Esophagus mucosa (tissue), 1 donor: ENCODE measurements at regions not wholly inside any gene's neighbourhood (a gene's known extent, or its start where the extent isn't known, plus 50 kb on each side); places are given as distances from the start of the nearest gene placed in this dataset.
A peak's percentile ranks its signal among the peaks of the same experiment; 100 is the strongest.
"Not testable (repeated sequence)": the region's sequence is repeated elsewhere in the genome, so short reads cannot be mapped to it uniquely, and the experiment has no call there.

Experiments used
- ATAC-seq: fragments of 200-7000 bp; cut with Tn5 transposase; one replicate; pipeline ENCODE4 v1.9.1; 2020
- donor health status: DM: yes; HTN: yes; CAD: no.

GRCh38 chr6:85802162-85802561 is 159.5 kb upstream of the SYNCRIP start:
- no peak for ATAC-seq

GRCh38 chr6:85798931-85799652 is 156.4 kb upstream of the SYNCRIP start:
- peak; percentile 92 for ATAC-seq

- no peak for ATAC-seq
These were observed 155.3 kb upstream of the SYNCRIP start for GRCh38 chr6:85797993-85798392.

GRCh38 chr6:85795945-85796344 is 153.3 kb upstream of the SYNCRIP start:
- ATAC-seq, result no peak

GRCh38 chr6:85792254-85792653 is 149.6 kb upstream of the SYNCRIP start:
- ATAC-seq, result peak; percentile 81

- no peak for ATAC-seq
These were observed 133.2 kb upstream of the SYNCRIP start for GRCh38 chr6:85775883-85776282.

- ATAC-seq, result no peak
These were observed 130.0 kb upstream of the SYNCRIP start for GRCh38 chr6:85772641-85773040.

GRCh38 chr6:85771925-85772430 is 129.3 kb upstream of the SYNCRIP start:
- ATAC-seq, result no peak

- ATAC-seq, result no peak
These were observed 128.8 kb upstream of the SYNCRIP start for GRCh38 chr6:85771455-85771854.

GRCh38 chr6:85764844-85765243 is 122.2 kb upstream of the SYNCRIP start:
- no peak for ATAC-seq

- no peak for ATAC-seq
These were observed 114.3 kb upstream of the SYNCRIP start for GRCh38 chr6:85756982-85757381.

GRCh38 chr6:85754894-85755293 is 112.2 kb upstream of the SYNCRIP start:
- no peak for ATAC-seq

GRCh38 chr6:85752602-85753001 is 109.9 kb upstream of the SYNCRIP start:
- ATAC-seq, result no peak

- ATAC-seq, result no peak
These were observed 108.8 kb upstream of the SYNCRIP start for GRCh38 chr6:85751374-85752055.

GRCh38 chr6:85750146-85750545 is 107.5 kb upstream of the SYNCRIP start:
- ATAC-seq, result not testable (repeated sequence)

GRCh38 chr6:85749236-85749635 is 106.5 kb upstream of the SYNCRIP start:
- ATAC-seq, result no peak

GRCh38 chr6:85747666-85748065 is 105.0 kb upstream of the SYNCRIP start:
- no peak for ATAC-seq

GRCh38 chr6:85747093-85747492 is 104.4 kb upstream of the SYNCRIP start:
- ATAC-seq, result no peak

GRCh38 chr6:85744433-85744970 is 101.8 kb upstream of the SYNCRIP start:
- ATAC-seq, result no peak

- ATAC-seq, result no peak
These were observed 83.5 kb upstream of the SYNCRIP start for GRCh38 chr6:85726206-85726605.

- no peak for ATAC-seq
These were observed 73.1 kb upstream of the SYNCRIP start for GRCh38 chr6:85715797-85716196.

GRCh38 chr6:85714893-85715530 is 72.3 kb upstream of the SYNCRIP start:
- ATAC-seq, result no peak

- no peak for ATAC-seq
These were observed 69.7 kb upstream of the SYNCRIP start for GRCh38 chr6:85712346-85712745.
